Fibroblast of lung (primary cell): ENCODE measurements at regions not wholly inside any gene's neighbourhood (a gene's known extent, or its start where the extent isn't known, plus 50 kb on each side); places are given as distances from the start of the nearest gene placed in this dataset.

Source experiments
- DNase-seq, 2 donors: peaks; one replicate each; pipeline versions ENCODE4 v3.0.0 to v3.0.0-alpha.2; 2010; ENCODE audit warnings: low read depth in 2 of 2
- H2AFZ ChIP-seq: 2 replicates; pipeline ENCODE4 v1.5.1; 2012; ENCODE audit warnings: low read length, control low read depth, inconsistent platforms
- H3K27ac ChIP-seq: 2 replicates; pipeline ENCODE4 v1.5.1; 2011; ENCODE audit warnings: low read length, control low read depth; ENCODE audit not compliant: insufficient read depth
- H3K27me3 ChIP-seq: 2 replicates; pipeline ENCODE4 v1.5.1; 2011; ENCODE audit warnings: mild to moderate bottlenecking, low read length; ENCODE audit not compliant: control insufficient read depth, insufficient read depth
- H3K36me3 ChIP-seq: 2 replicates; pipeline ENCODE4 v1.5.1; 2011; ENCODE audit warnings: low read length; ENCODE audit not compliant: control insufficient read depth, insufficient read depth
- H3K4me1 ChIP-seq: 2 replicates; pipeline ENCODE4 v1.5.1; 2011; ENCODE audit warnings: low read length; ENCODE audit not compliant: control insufficient read depth, insufficient read depth; ENCODE audit errors: extremely low read depth
- H3K4me2 ChIP-seq: 2 replicates; pipeline ENCODE4 v1.5.1; 2011; ENCODE audit warnings: low read length, control low read depth; ENCODE audit not compliant: insufficient read depth; ENCODE audit errors: extremely low read depth
- H3K4me3 ChIP-seq, 4 experiments: fragments of 200-600 bp in 1 of 4; sonication (generic) in 1 of 4; replicated peaks in 1 of 4; 2 replicates each; pipeline ENCODE4 v1.5.1; 2011 to 2016; ENCODE audit warnings: low read length in 4 of 4, low read depth in 3 of 4, mild to moderate bottlenecking in 3 of 4, control low read depth in 2 of 4, inconsistent platforms in 1 of 4, mixed read lengths in 1 of 4; ENCODE audit not compliant: insufficient read depth in 1 of 4; ENCODE audit errors: control extremely low read depth in 1 of 4
- H3K79me2 ChIP-seq: 2 replicates; pipeline ENCODE4 v1.5.1; 2012; ENCODE audit warnings: mild to moderate bottlenecking, low read length, inconsistent platforms; ENCODE audit not compliant: control insufficient read depth, insufficient read depth
- H3K9ac ChIP-seq: 2 replicates; pipeline ENCODE4 v1.5.1; 2011; ENCODE audit warnings: mild to moderate bottlenecking, low read length, control low read depth; ENCODE audit not compliant: insufficient read depth
- H3K9me3 ChIP-seq: 2 replicates; pipeline ENCODE4 v1.5.1; 2012; ENCODE audit warnings: low read depth, low read length; ENCODE audit not compliant: control insufficient read depth, insufficient read depth
- H4K20me1 ChIP-seq: 2 replicates; pipeline ENCODE4 v1.5.1; 2011; ENCODE audit warnings: low read length; ENCODE audit not compliant: control insufficient read depth, insufficient read depth; ENCODE audit errors: extremely low read depth
- CTCF ChIP-seq, 2 donors: IDR thresholded peaks in 1 of 2; conservative IDR thresholded peaks in 1 of 2; 1 replicate in 1 of 2; 2 replicates in 1 of 2; pipeline ENCODE4 v1.5.1; 2011 to 2012; ENCODE audit warnings: low read length in 2 of 2, control low read depth in 1 of 2, inconsistent platforms in 1 of 2, low read depth in 1 of 2, mild to moderate bottlenecking in 1 of 2
- EZH2 ChIP-seq: IDR thresholded peaks from 2 replicates; pipeline ENCODE4 v1.5.1; 2012; ENCODE audit warnings: low read length, control low read depth, mild to moderate bottlenecking; ENCODE audit errors: missing control alignments

GRCh38 chr12:92398565-92399309 lies 253.1 kb upstream of the BTG1 start:
- Histone ChIP-seq H2AFZ (no peak overlapping the region), H3K36me3 (no peaks in the 10 kb centered on the region), H3K9ac (no peak overlapping the region), H3K27me3 (no peaks in the 10 kb centered on the region), H3K4me3 (no peak overlapping the region), H4K20me1 (no peaks in the 10 kb centered on the region), H3K9me3 (no peaks in the 10 kb centered on the region), H3K27ac (no peak overlapping the region), H3K4me2 (no peak overlapping the region), H3K79me2 (no peaks in the 10 kb centered on the region), H3K4me1 (no peaks in the 10 kb centered on the region)
- TF ChIP-seq EZH2 = no peak
- TF ChIP-seq CTCF (conservative IDR thresholded peaks at IDR 0.05 in 1 of 2, IDR thresholded peaks at IDR 0.05 in 1 of 2; ENCODE audit: low read depth in 1 of 2, low read length in 2 of 2) = no peak
- no peak for DNase-seq

DNA sequence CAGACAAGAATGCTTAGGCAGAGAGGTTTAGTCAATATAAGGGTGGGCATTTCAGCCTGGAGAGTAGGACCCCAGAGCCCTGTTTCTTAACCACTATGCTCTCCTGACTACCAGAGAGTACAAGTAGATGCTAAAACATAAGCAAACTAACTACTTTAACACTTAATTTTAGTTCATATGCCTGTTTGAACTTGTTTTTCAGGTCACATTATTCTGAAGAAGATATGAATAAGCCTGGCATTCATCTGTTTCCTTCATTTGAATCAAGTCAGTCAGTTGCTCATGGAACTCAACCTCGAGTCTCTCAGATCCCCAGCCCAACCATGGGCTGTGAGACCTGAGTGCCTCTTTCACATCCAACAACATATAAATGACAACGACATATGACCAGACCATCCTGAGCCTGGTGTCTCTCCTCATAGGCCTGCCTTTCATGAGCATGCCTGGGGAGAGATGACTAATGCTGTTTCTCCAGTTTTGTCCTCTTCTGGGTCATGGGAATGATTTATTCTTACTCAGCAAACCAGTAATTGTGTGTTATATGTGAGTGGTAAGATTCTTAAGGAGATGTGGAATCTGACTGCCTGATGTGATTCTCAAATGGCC lies 251.1 kb upstream of the BTG1 start:
- DNase-seq = peak; percentile 46 to 69
- Histone ChIP-seq H3K27me3 (no peaks in the 10 kb centered on the region), H3K4me2 (no peak overlapping the region), H4K20me1 (no peaks in the 10 kb centered on the region), H3K36me3 (no peaks in the 10 kb centered on the region), H3K9me3 (no peaks in the 10 kb centered on the region), H3K4me1 (no peaks in the 10 kb centered on the region), H3K79me2 (no peaks in the 10 kb centered on the region), H2AFZ (no peak overlapping the region), H3K9ac (no peak overlapping the region), H3K4me3 (no peak overlapping the region), H3K27ac (no peak overlapping the region)
- no peak for TF ChIP-seq EZH2
- no peak for TF ChIP-seq CTCF (conservative IDR thresholded peaks at IDR 0.05 in 1 of 2, IDR thresholded peaks at IDR 0.05 in 1 of 2; ENCODE audit: low read depth in 1 of 2, low read length in 2 of 2)

GRCh38 chr12:92395322-92395721 lies 249.7 kb upstream of the BTG1 start:
- no peak overlapping the region for H3K27ac ChIP-seq
- no peaks in the 10 kb centered on the region for H3K36me3 ChIP-seq
- H3K4me1 ChIP-seq = no peaks in the 10 kb centered on the region
- no peak for DNase-seq
- H3K79me2 ChIP-seq = no peaks in the 10 kb centered on the region
- H4K20me1 ChIP-seq = no peaks in the 10 kb centered on the region
- no peak overlapping the region for H3K4me3 ChIP-seq
- H3K9me3 ChIP-seq = no peaks in the 10 kb centered on the region
- H3K9ac ChIP-seq = no peak overlapping the region
- TF ChIP-seq CTCF (conservative IDR thresholded peaks at IDR 0.05 in 1 of 2, IDR thresholded peaks at IDR 0.05 in 1 of 2; ENCODE audit: low read depth in 1 of 2, low read length in 2 of 2) (no peak), EZH2 (no peak)
- H3K27me3 ChIP-seq = no peaks in the 10 kb centered on the region
- no peak overlapping the region for H2AFZ ChIP-seq
- H3K4me2 ChIP-seq = no peak overlapping the region
